NCI-H2107 treated with DMSO at 0.1 percent for 48 hours (cell line): ENCODE measurements at regions not wholly inside any gene's neighbourhood (a gene's known extent, or its start where the extent isn't known, plus 50 kb on each side); places are given as distances from the start of the nearest gene placed in this dataset.

Experiments
- DNase-seq: peaks from one replicate; lab custom pipeline; 2025; ENCODE audit not compliant: unreplicated experiment; lab: John Stamatoyannopoulos, UW

DNA sequence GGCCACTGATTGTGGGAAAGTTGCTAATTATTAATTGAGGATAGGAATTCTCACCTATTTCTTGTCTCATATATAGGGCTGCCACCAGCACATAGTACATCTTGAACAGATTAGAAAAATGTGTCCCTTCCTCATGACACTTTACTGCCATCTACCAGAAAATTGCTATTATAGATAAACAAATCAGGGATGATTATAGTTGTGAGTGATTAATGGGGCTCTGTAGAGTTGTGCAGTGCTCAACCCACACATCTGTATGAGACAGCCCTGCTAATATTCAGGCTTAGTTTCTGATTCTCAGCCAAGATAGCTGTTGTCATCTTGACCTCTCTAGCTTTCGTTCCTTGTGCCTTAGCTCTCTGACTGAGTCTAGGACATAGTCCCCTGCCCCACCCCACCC, 373.3 kb downstream of the TLE4 start:
- no peak for DNase-seq

DNA sequence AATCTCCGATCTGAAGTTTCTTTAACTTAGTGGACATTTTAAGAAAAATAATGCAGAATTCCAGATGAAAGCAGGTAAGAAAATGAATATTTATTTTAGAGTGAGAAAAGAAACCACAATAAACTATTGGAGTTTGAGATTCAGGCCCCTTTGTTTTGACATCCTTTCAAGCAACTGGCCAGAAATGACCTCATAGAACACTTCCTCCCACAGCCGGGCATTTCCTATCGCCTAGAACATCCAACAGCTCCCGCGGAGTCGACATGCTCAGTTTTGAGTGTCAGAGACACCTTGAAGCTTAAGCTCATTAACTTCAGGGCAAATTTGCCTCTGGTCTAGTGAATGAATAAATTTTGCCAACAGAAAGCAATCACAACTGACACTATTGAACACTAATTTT, 369.2 kb downstream of the TLE4 start:
- DNase-seq: no peak

DNA sequence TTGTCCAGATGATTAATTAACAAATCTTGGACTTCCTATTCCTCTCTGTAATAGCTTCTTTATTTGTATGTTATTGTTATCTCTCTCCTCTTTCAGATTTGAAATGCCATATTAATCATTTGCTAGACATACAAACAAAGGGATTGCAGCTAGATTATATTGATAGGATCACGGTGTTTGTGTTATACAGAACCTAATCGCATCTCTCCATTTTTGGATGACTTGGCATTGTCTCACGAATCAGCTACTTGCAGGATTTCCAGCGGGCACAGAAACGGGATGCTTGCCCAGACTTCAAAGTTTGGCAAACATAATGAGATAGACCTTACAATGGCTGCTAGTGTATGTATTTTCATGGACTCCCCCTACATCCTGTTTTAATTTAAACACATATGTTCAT, 368.1 kb downstream of the TLE4 start:
- no peak for DNase-seq

DNA sequence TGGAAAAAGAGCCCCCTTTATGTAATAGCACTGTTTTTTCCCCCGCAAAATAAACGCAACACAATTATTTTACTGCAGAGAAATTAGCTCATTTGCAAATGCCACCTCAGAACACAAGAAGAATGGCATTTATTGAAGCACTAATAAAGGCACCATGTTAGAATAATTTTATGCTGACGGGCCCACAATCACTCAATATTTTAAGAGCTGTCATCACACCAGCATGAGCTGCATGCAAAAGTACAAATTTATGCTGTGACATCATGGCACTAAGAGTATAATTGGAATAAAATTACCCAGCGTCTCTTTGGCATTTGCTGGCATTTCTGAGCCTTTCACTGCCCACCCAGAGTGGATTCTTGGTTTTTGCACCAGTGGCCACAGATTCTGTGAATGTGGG, 364.6 kb downstream of the TLE4 start:
- no peak for DNase-seq

DNA sequence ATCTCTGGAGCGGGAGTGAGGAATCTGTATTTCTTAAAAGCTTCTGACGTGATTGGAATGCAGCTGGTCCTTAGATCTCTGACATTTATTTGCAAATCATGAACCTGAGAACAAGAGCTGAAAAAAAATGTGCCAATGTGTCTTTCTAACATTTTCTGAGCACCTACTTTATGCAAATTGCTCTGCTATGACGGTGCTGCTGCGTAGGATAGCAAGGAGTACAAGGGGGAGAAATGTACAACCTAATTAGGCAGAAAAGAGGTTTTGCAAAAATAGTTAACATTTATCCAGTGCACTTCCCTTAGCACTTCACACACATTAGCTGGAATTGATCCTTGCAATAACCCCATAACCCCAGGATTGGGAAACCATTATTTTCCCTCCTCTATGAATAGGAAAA, 357.5 kb downstream of the TLE4 start:
- no peak for DNase-seq

DNA sequence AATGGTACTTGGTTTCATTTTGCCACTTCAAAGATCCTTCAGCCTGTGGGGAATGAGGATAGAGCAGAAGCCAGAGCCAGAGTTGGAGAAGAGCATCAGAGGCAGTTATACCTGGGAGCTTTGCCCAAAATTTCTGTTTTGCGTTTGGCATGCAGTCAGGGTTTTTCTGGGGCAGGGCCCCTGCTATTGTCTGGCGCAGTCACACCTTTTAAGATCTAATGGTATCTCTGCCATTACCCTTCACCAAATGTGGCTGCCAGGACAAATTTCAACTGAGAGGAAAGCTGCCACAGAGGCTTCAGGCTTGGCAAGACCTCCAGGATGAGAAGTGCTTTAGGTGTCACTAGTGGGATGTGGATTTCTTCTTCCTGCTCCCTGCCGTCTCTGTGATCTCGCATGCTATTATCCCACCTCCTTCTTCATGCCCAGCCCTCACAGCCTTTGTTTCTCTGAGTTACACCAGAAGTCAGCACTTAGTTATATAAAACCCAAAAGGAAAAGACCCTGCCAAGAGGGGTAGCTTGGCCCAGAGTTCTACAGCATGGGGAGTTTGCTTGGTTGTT, 357.0 kb downstream of the TLE4 start:
- no peak for DNase-seq

DNA sequence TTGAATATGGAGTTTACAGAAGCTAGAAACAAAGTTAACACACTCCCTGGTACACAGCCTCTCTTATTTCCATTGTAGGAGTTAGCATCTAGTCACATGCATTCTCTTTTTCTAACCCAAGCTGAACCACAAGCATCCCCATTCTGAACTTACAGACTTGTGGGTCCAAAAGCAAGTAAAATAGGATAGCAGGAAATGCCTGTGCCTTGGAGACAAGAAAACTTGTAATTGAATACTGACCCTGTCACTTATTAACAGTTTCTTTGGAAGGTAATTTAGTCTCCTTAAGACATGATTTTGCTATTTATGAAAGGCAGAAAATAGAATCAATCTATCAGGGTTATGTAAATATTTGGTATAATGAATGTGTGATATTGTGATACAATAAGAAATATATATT, 353.6 kb downstream of the TLE4 start:
- DNase-seq: no peak

DNA sequence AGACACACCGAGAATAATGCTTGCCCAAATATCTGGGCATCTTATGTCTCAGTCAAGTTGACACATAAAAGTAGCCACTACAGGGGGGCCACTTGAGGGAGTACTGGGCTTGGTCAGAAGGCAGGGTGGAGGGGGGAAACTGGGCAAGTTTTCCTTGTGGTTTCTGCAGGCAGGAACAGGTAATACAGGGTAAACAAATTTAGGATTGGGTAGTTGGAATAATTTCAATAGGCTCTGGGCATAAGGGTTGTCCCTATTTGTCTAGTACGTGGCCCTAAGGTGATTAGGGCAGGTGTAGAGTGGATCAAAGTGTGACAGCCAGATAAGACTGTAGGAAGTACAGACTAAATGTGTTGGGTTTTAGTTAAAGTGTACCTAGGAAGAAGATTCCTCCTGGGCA, 353.1 kb downstream of the TLE4 start:
- no peak for DNase-seq

DNA sequence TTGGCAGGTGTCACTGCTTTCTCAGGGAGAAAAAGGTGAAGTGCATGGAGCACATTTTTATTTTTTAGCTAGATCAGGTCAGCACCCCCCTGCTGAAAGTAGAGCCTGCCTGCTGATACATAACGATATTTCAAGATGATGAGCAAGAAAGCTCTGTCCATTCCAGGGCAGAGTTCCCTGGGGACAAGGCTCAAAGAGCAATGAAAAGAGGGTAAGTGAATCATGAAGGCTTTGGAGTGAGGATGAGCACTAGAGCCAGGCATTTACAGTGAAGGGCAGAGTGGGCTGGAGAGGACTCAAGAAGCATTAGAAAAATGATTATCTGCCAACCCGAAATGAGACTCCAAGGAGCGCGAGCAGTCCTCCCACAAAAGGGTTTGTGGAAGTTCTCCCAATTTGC, 345.7 kb downstream of the TLE4 start:
- DNase-seq: no peak

DNA sequence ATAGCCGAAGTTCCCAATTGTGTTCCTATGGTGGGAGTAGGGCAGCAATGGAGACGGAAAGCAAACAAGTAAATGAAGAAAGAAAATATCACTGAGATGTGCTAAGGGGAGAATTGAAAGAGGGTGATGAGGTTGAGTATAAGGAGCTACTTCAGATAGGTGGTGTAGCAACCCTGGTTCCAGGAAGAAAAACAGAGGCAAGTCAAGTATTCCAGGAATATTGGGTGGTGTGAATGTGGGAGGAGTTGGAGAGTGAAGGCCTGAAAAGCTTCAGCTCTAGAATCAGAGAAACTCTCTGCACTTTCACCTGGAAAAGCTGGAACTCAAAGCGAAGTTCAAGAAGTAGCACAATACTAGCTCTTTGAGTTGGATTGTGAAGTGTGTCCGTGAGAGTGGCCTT, 342.1 kb downstream of the TLE4 start:
- DNase-seq: no peak

DNA sequence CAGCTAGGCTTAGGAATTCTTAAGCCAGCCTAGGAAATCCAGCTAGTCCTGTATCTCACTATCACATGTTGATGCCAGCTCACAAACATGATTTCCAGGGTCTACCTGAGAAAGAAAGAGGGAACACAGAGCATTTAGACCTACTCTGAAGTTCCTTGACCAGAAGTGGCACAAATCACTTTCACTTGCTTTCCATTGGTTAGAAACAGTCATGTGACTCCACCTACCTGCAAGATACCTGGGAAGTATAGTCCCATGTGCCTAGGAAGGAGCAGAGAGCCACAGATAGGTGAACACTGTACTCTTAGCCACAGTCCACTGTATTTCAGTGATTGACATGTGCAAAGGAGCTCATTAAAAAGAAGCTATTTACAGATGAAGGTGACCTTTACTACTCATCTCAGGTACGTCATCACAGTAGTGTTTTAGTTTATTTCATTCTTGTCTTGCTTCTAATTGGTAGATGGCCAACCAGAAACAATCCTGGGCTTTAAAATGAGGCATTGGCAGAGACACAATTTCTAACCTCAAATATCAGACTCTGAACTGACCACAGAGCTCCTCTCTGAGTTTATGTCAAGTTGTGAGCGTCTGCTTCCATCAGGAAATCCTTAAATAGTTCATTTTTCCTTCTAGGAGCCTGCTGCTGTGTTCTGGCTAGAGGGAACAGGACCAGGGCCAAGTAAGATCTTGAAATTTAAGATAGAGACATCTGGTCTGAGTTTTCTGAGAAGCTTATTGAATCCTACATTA, 340.7 kb downstream of the TLE4 start:
- DNase-seq: no peak

DNA sequence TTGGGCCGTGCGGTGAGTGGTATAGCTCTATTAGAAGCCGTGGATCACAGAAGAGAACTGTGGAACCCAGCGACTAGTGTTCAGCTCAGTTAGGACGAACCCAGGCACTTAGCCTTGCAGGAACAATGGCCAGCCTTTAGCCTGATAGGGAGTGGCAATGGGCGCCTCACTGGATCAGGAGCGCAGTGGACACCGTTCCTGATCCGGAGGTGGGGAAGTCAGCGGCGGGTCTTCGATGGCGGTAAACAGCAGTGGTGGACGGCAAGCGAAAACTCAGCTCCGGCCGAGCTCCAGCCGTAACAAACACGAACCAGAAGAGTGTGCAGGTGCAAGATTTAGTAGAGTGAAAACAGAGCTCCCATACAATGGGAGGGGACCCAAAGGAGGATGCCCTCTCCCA, 340.0 kb downstream of the TLE4 start:
- no peak for DNase-seq

DNA sequence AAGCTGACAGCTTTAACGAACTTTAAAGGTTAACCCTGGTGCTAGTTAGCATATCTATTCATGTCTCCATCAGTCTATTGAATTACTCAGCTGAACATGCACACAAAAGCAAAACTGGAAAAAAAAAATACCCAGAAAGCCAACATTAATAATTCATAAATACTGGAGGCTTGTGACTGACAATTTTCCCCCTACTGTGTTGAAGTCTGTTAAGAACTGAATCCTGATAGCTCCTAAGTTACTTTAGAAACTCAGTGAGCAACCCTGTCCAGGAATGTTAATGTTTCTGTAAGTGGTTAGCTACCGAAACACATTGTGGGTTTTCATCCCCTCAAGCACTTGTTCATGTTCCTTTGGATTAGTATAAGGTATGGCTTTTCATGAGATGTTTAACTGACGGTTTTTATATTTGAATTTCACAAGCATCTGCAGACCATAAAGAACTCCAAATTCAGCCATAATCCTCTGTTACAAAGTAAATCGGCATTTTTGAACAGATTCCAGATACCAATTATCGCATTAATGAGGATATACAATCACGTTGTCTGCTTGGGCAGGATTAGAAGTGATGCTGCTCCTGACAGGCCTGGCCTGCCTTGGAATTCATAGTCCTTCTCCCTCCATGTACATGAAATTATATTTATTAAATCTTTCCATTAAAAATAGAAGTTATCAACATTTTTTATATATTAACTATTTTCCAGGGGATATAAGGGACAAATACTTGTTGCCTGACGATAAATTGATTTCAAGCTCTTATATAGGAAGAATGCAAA, 331.2 kb downstream of the TLE4 start:
- no peak for DNase-seq

DNA sequence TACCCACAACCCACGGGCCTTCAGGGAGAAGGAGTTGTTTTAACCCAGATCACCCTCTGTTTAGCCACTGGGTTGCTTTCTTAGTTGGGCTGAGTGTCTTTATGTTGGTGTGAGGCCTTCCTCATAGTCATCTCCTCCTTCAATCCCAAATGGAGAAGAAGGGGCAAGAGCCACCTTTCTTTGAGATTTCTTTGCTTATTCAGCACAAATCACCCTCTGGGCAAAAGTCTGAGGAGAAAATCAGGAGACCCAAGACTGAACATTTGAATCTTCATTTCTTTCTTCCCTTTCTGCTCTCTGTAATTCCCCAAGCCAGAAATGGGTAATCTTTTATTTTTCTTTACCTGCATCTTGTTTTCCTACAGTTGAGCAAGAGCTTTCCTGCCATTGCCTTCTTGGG, 329.0 kb downstream of the TLE4 start:
- no peak for DNase-seq

DNA sequence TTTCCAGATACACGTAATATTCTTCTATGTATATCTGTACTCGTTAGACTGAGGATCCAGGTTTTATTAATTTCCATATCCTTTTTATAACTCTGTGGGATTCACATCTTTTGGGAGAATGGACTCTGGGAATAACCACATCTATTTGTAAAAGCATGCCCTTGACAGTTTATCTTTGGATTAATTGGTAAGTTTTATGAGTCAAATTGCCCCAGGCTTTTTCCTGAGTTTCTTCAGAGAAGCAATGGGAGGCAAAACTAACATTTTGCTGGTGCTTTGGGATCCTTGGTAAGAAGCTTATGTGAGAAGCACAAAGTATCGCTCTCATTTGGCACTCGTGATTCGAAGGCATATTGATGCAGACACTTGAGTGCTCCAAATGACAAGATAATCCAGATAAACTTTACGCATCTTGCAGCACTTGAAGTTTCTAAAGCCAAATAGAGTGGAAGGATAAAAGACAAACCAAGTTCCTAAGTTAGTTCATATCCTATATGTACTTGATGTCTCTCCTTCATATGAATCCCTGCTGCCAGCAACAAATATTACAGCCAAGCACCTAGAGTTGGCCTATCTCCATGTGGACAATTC, 324.7 kb downstream of the TLE4 start:
- no peak for DNase-seq

DNA sequence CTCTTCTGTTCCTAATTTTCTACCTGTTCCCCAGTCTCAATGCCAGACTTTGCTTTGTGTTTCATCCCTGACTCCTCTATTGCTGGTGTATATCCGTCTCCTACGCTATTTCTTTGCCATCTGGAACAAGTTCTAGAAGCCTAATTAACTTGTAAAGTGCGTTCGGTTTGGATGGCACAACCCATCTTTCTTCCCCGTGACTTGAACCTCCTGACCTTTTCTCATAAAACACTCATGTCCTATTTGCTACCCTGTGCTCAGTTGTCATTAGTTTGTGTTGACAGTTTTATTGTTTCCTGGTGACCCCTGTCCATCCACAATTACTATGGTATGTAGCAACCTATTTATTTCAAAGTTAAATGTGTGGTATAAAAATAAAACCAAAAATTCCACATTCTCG, 323.5 kb downstream of the TLE4 start:
- DNase-seq: no peak

DNA sequence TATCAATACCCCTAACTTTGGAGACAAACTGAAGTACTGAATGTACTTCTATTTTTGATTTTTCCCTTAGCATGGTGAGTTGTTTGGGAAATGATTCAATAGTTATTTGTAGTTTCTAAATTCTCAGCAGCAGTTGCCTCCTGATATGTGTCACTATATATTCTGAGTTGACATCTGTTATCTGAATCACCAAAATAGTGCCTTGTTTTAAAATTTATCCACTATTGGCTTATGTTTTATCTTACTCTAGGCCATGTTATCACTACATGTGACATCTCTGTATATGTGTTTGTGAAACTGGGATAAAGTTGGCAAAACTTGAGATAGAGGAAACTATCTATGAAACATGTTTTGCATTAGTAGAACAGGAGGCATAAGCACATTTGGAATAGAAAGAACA, 317.6 kb downstream of the TLE4 start:
- no peak for DNase-seq

DNA sequence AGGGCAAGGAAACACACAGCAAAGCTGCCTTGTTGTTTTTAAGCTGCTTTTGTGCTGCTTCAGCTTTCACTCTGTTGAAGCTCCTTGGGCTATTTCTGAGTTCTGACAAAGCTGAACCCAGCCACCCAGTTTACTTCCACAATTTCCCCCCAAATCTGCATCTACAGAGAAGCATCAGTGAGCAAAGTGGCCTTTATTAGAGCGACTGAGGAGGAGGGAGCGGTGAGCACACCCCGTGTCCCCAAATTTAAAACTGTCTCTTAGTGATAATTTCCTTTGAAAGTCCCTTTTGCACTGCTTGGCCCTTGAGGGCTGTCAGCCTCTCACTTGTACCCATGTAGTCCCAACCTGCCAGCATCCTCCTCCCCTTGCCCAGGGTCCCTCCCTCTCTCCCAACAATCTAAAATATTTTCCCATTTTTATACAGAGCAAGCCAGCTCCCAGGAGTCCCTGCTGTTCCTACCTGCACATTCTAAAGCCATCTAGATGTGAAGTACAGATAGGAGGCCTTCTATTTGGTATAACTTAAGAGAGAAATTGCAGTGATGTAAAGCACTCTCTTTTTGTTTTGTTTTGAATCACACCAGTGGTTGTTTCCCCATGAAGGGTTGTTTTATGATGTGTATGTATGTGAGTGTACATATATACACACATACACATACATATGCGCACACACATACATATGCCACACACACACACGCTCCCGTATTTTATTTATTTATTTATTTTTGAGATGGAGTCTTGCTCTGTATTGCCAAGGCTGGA, 313.5 kb downstream of the TLE4 start:
- DNase-seq: no peak

DNA sequence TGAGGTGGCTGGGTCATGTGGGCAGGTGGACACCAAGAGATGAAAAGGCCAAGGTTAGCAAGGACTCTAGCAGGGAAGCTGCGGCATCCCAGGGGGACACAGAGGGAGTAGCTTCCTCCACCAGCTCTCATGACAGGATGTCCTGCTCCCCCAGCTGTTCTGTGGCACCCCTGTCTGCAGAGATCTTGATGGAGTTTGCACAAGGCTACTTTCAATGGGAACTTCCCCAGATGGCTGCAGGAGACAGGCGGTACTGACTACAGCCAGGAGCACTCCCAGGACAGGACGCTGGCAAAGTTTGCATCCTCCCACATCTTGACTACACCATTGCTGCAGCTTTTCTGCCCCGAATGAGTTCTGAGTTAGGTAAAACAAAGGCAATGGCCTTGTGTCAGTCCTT, 312.8 kb downstream of the TLE4 start:
- DNase-seq: no peak

DNA sequence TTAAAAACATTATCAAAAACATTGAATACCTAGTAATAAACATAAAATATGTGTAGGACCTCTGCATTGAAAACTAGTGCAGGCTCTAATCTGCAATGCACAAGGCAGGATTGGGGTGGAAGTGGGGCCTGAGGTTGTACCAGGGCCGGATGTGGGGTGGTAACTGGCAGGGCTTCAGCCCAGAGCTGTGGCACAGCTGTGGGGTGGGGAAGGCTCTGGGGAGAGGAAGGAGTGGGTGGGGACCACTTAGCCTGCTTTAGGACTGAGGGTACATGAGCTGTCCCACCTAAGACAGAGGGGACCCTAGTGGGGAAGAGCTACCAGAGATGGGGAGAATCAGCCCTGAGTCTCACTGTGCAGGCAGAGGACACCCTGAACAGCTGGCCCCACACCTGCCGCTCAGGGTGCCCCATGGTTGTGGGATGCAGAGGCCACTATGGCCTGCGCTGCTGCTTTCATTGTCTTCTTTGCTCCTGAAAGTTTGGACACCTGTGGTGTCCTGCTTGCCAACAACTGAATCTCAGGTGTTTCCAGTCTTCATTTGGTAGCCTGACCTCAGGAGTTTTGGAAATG, 311.4 kb downstream of the TLE4 start:
- no peak for DNase-seq

DNA sequence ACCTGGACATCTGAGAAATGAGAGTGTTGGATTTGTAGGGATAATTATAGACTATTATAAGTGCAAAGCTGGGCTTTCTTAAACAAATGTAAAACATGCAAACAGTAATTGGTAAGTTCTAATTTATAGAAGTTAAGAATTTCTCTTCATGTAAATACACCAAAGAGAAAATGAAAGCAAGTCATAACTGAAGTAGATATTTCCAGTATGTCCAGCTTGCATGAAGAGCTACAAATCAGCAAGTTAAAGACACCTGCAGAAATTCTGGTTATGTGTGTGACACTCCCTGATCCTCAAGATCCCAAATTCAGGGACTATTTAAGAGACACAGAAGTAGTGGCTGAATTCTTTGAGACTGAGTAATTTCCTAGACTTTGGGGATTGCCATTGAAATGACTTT, 308.9 kb downstream of the TLE4 start:
- DNase-seq: no peak
